Heart right ventricle (tissue), 16 donors: ENCODE measurements at regions not wholly inside any gene's neighbourhood (a gene's known extent, or its start where the extent isn't known, plus 50 kb on each side); places are given as distances from the start of the nearest gene placed in this dataset.

Experiments
- ATAC-seq, 8 donors: fragments of 200-7000 bp; cut with Tn5 transposase; one replicate each; pipeline ENCODE4 v1.9.1; 2020; ENCODE audit warnings: mild to moderate bottlenecking in 8 of 8, moderate library complexity in 8 of 8, moderate number of reproducible peaks in 1 of 8
- DNase-seq, 2 donors: peaks; one replicate each; pipeline ENCODE4 v3.0.0-alpha.2; 2020
- H3K27ac ChIP-seq, 10 donors: fragments of 200-600 bp; sonication (generic) in 2 of 10; one replicate each; pipeline versions ENCODE4 v1.5.0 to v1.8.0; 2020 to 2022; ENCODE audit warnings: mild to moderate bottlenecking in 3 of 10
- H3K27me3 ChIP-seq, 7 donors: fragments of 200-600 bp; one replicate each; pipeline ENCODE4 v1.8.0; 2021 to 2022; ENCODE audit warnings: mild to moderate bottlenecking in 2 of 7
- H3K36me3 ChIP-seq, 9 donors: fragments of 200-600 bp; sonication (generic) in 1 of 9; one replicate each; pipeline versions ENCODE4 v1.5.0 to v1.8.0; 2020 to 2022; ENCODE audit warnings: mild to moderate bottlenecking in 2 of 9
- H3K4me1 ChIP-seq, 9 donors: fragments of 200-600 bp; sonication (generic) in 1 of 9; one replicate each; pipeline versions ENCODE4 v1.5.0 to v1.8.0; 2020 to 2022; ENCODE audit warnings: mild to moderate bottlenecking in 4 of 9
- H3K4me3 ChIP-seq, 10 donors: fragments of 200-600 bp; sonication (generic) in 2 of 10; one replicate each; pipeline versions ENCODE4 v1.5.0 to v1.8.0; 2020 to 2022; ENCODE audit warnings: mild to moderate bottlenecking in 7 of 10, moderate library complexity in 2 of 10
- H3K9me3 ChIP-seq, 11 donors: fragments of 200-600 bp in 10 of 11; sonication (generic) in 2 of 11; one replicate each; pipeline versions ENCODE4 v1.5.0 to v1.8.0; 2013 to 2022; ENCODE audit warnings: mild to moderate bottlenecking in 2 of 11, control low read depth in 1 of 11, moderate library complexity in 1 of 11
- CTCF ChIP-seq, 9 donors: fragments of 200-600 bp; sonication (generic) in 2 of 9; IDR thresholded peaks; one replicate each; pipeline versions ENCODE4 v1.5.0 to v1.8.0; 2021 to 2022; ENCODE audit warnings: antibody characterized with exemption in 9 of 9, mild to moderate bottlenecking in 5 of 9, moderate library complexity in 1 of 9
- WGBS, 2 donors: extraction: QIAGEN DNeasy Blood & Tissue Kit; methylation state at CpG; one replicate each; pipeline ENCODE4 v1.1.7; 2013; ENCODE audit warnings: inconsistent platforms in 1 of 2; 5-methylcytosine and 5-hydroxymethylcytosine counted together
- intact Hi-C, 10 donors: fragments of 100-400 bp; cut with DNase I; formaldehyde crosslinking; loops; one replicate each; pipeline versions ENCODE4 v1.11.1 to v1.14.2; 2022
- donor health status: Arrhythmogenic right ventricular cardiomyopathy.
- donor health status: ischemic (EF 13 %, LVEDD 7.1; RV severe dilation, severe dysfunction).
- donor health status: healthy with polysubstance abuse.
- donor health status: DM: no; HTN: yes; CAD: no.
- donor health status: DM: no; HTN: no; CAD: no.
- donor health status: ischemic (EF 25% LVEDD 6.9; RV normal size, moderate dysfunction).
- donor health status: ischemic (EF 25% LVEDD 5.7; RV mildly dilated, moderate dysfunction).
- donor health status: healthy.
- donor health status: DM: yes; HTN: yes; CAD: no.
- donor health status: Ischemic cardiomyopathy.
- donor health status: ischemic (EF 35%, LVEDD 5.7; RV mildly dilated, moderate dysfunction).
- donor health status: nonischemic (EF 11% LVEDD 7.7; RV severe dilation, severe dysfunction).
- donor health status: DM: yes; HTN: yes; CAD: no.
- donor health status: PGD.
- donor health status: ischemic (EF 29% LVEDD 5.4; RV normal size, mild dysfunction).
- donor health status: nonischemic (EF 23%, LVEDD 6.1; RV moderate dilation, normal function).

GRCh38 chr2:145015561-145015960, 495.6 kb upstream of the ZEB2 start:
- no peak for TF ChIP-seq CTCF (IDR thresholded peaks at IDR 0.05)
- no peaks in the 10 kb centered on the region for H3K9me3 ChIP-seq
- ATAC-seq (no peak), DNase-seq (no peak)
- intact Hi-C loops: no loop called here
- H3K36me3 ChIP-seq: no peaks in the 10 kb centered on the region
- H3K27ac ChIP-seq: no peak overlapping the region
- H3K4me3 ChIP-seq: no peak overlapping the region
- WGBS, 2 donors: 94 to 96% methylated on average over 2 of the region's 2 CpGs
- H3K4me1 ChIP-seq: peaks cover 0 to 16% (median 9%) of the 10 kb centered on the region in 9 donors
- no peaks in the 10 kb centered on the region for H3K27me3 ChIP-seq

DNA sequence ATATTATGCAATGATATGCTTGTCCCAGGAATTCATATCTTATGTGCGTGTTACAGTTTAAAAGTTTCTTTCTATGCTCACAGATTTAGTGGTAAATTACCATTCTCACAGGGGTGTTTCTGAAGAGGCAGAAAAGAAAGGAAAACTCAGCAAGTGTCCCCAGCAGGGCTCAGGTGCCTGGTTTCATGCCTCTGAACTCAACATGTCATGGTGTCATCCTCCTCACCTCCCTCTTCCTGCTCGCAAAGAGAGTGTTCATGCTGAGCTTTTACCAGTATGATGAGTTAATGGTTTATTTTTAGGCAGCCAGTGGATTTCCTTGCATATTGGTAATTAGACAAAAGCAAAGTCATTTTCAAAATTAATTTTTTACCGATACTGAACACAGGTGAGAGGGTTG, 492.9 kb upstream of the ZEB2 start:
- Histone ChIP-seq H3K4me1 (peaks cover 0 to 20% (median 9%) of the 10 kb centered on the region in 9 donors), H3K36me3 (no peaks in the 10 kb centered on the region), H3K4me3 (no peak overlapping the region), H3K27me3 (no peaks in the 10 kb centered on the region), H3K9me3 (no peaks in the 10 kb centered on the region), H3K27ac (no peak overlapping the region)
- DNase-seq (no peak), ATAC-seq (peak in 4 of 8 donors; percentile 74 to 84 (median 80))
- intact Hi-C loops: no loop called here
- WGBS, 2 donors: 77 to 83% methylated on average over 3 of the region's 3 CpGs
- no peak for TF ChIP-seq CTCF (IDR thresholded peaks at IDR 0.05)

DNA sequence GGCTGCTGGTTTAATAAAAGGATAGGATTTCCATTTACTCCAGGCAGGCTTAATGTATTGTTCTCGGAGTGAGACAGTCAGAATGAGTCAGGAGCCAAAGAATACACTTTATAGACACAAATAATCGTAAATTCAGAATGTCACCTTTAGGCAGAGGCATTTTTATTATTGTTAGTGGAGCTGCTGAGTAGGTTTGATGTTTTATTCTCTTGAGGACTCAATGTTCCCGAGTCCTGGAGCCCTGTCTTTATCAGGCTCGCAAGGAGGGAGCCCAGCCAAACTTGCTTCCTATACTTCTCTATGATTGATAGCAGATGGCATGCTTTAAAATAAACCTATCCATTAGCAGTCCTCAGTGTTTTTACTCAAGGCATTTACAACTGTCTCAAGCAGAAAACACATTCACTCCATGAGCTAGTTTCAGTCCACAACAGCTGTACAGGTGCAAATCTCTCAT, 492.3 kb upstream of the ZEB2 start:
- Histone ChIP-seq H3K4me1 (peaks cover 0 to 24% (median 9%) of the 10 kb centered on the region in 9 donors), H3K4me3 (no peak overlapping the region), H3K9me3 (no peaks in the 10 kb centered on the region), H3K27ac (no peak overlapping the region), H3K36me3 (no peaks in the 10 kb centered on the region), H3K27me3 (no peaks in the 10 kb centered on the region)
- no peak for TF ChIP-seq CTCF (IDR thresholded peaks at IDR 0.05)
- WGBS, 2 donors: 19 to 22% methylated on average over 4 of the region's 4 CpGs
- intact Hi-C loops: no loop called here
- ATAC-seq (peak in 6 of 8 donors; percentile 34 to 82 (median 66)), DNase-seq (peak in 1 of 2 donors; percentile 18)

DNA sequence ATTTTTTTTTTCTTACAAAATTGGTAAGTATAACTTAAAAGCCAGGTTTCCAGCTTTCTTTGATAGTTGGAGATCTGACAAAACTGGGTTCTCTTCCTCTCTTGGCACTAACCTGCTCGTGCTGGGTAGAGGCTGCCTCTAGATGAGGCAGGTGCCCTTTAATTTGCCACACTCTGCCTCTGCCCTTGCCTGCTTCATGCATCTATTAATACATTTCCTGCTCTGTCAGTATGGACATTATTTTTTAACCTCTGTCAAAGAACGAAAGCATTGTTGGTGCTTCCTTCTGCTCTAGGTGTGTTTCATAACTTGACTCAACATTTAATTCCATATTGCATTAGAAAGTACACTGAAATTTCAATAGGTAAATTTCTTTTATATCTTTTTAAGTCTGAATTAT, 490.7 kb upstream of the ZEB2 start:
- peaks cover 0 to 31% (median 9%) of the 10 kb centered on the region in 9 donors for H3K4me1 ChIP-seq
- no peak for TF ChIP-seq CTCF (IDR thresholded peaks at IDR 0.05)
- WGBS, 2 donors: 61 to 68% methylated on average over 2 of the region's 2 CpGs
- ATAC-seq: peak in 1 of 8 donors; percentile 24
- H3K4me3 ChIP-seq: no peak overlapping the region
- intact Hi-C loops: no loop called here
- DNase-seq: no peak
- no peaks in the 10 kb centered on the region for H3K27me3 ChIP-seq
- no peaks in the 10 kb centered on the region for H3K36me3 ChIP-seq
- H3K9me3 ChIP-seq: no peaks in the 10 kb centered on the region
- H3K27ac ChIP-seq: no peak overlapping the region
